Astrocyte of the cerebellum (primary cell): ENCODE measurements at regions not wholly inside any gene's neighbourhood (a gene's known extent, or its start where the extent isn't known, plus 50 kb on each side); places are given as distances from the start of the nearest gene placed in this dataset.
"Not testable (repeated sequence)": the region's sequence is repeated elsewhere in the genome, so short reads cannot be mapped to it uniquely, and the experiment has no call there.

Experiments
- DNase-seq: peaks from one replicate; pipeline ENCODE4 v3.0.0-alpha.2; 2011; ENCODE audit warnings: low read depth
- H3K4me3 ChIP-seq: 2 replicates; pipeline ENCODE4 v1.5.1; 2011; ENCODE audit warnings: mild to moderate bottlenecking, low read depth, low read length, moderate library complexity
- in situ Hi-C: cut with HindIII; loops from 2 replicates; pipeline ENCODE4 v1.10.0; 2017; ENCODE audit warnings: low sequenced_read_pairs
- TF ChIP-seq, protein P1 (sequence below): IDR thresholded peaks from 2 replicates; pipeline ENCODE4 v1.5.1; 2012; ENCODE audit warnings: low read length, low read depth, moderate library complexity, mild to moderate bottlenecking; ENCODE audit errors: missing control alignments

DNA sequence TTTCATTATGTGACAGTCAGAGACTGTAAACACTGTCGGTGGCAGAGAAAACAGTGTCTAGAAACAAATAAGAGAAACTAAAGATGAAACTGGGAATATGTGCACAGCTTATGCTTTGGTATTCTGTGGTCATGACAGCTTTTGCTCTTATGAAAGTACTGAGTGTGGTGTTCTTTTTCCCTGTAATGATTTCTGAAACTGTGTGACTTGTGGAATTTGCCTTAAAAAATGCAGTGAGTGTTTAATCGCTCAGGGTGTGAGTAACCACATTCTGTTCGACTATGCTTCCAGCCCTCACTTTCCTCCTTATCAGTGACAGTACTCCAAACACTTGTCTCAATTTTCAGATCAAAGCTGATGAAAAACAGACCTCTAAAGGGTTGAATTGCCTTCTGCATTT, 66.9 kb upstream of the DIAPH3 start:
- in situ Hi-C loops, result no loop called here
- no peak overlapping the region for H3K4me3 ChIP-seq

GRCh38 chr13:60242043-60242595, 78.4 kb upstream of the DIAPH3 start:
- in situ Hi-C loops, result no loop called here
- H3K4me3 ChIP-seq, result no peak overlapping the region
- no peak for DNase-seq
- TF ChIP-seq, protein P1, sequence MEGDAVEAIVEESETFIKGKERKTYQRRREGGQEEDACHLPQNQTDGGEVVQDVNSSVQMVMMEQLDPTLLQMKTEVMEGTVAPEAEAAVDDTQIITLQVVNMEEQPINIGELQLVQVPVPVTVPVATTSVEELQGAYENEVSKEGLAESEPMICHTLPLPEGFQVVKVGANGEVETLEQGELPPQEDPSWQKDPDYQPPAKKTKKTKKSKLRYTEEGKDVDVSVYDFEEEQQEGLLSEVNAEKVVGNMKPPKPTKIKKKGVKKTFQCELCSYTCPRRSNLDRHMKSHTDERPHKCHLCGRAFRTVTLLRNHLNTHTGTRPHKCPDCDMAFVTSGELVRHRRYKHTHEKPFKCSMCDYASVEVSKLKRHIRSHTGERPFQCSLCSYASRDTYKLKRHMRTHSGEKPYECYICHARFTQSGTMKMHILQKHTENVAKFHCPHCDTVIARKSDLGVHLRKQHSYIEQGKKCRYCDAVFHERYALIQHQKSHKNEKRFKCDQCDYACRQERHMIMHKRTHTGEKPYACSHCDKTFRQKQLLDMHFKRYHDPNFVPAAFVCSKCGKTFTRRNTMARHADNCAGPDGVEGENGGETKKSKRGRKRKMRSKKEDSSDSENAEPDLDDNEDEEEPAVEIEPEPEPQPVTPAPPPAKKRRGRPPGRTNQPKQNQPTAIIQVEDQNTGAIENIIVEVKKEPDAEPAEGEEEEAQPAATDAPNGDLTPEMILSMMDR, result no peak

More for the DNA sequence above, 66.9 kb upstream of the DIAPH3 start:
- no peak for DNase-seq
- TF ChIP-seq, protein P1, result no peak

DNA sequence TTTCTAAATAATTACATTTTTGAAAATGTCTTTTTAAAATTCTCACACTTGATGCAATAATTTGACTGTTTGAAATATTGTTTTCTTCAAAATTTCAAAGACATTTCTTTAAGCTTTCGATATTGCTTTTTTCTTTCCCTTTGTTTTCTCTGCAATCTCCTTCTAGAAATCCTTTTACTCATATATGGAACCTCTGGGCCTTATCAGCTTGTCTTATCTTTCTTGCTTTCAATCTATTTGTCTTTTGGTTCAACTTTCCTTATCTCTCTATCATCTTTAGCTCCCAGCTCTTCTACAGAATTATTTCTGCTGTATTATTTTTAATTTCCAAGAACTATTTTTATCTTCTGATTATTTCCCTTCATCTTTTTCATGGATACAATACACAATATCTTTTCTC, 80.7 kb upstream of the DIAPH3 start:
- DNase-seq, result no peak
- in situ Hi-C loops, result no loop called here
- H3K4me3 ChIP-seq, result no peak overlapping the region
- TF ChIP-seq, protein P1, result no peak

DNA sequence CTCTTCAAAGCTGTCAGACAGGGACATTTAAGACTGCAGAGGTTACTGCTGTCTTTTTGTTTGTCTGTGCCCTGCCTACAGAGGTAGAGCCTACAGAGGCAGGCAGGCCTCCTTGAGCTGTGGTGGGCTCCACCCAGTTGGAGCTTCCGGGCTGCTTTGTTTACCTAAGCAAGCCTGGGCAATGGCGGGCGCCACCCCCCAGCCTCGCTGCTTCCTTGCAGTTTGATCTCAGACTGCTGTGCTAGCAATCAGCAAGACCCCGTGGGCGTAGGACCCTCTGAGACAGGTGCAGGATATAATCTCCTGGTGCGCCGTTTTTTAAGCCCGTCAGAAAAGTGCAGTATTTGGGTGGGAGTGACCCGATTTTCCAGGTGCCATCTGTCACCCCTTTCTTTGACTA, 87.7 kb upstream of the DIAPH3 start:
- in situ Hi-C loops, H3K4me3 ChIP-seq, DNase-seq: not testable (repeated sequence)

DNA sequence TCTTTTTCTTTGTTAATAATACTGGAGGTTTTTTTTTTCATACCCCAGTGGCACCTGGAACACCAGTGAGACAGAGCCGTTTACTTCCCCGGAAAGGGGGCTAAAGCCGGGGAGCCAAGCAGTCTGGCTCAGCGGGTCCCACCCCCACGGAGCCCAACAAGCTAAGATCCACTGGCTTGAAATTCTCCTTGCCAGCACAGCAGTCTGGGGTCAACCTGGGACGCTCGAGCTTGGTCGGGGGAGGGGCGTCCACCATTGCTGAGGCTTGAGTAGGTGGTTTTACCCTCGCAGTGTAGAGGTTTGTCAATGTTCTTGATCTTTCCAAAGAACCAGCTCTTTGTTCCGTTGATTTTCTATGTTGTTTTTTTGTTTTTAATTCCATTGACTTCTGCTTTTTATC, 94.6 kb upstream of the DIAPH3 start:
- TF ChIP-seq, protein P1, result no peak
- in situ Hi-C loops, result no loop called here
- no peak overlapping the region for H3K4me3 ChIP-seq

DNA sequence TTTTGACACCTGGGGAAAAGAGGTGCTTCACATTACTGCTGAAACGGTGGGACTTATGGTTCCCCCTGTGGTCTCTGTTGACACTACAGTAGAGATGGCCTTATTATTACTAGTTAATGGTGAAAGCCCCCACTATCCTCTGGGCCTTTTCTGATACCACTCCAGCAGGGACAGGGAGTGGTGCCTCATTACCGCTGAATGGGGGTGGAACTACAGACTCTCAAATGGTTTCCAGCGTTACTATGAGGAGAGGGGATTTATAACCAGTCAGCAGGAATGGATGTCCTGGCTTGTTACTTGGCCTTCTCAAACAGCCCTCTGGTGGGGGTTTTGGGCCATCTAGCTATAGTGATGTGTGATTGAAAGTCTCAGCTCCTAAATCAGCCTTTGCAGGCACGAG, 96.7 kb upstream of the DIAPH3 start:
- no peak for DNase-seq
- in situ Hi-C loops, result no loop called here
- TF ChIP-seq, protein P1, result no peak
- no peak overlapping the region for H3K4me3 ChIP-seq

More for the DNA sequence above, 94.6 kb upstream of the DIAPH3 start:
- no peak for DNase-seq

DNA sequence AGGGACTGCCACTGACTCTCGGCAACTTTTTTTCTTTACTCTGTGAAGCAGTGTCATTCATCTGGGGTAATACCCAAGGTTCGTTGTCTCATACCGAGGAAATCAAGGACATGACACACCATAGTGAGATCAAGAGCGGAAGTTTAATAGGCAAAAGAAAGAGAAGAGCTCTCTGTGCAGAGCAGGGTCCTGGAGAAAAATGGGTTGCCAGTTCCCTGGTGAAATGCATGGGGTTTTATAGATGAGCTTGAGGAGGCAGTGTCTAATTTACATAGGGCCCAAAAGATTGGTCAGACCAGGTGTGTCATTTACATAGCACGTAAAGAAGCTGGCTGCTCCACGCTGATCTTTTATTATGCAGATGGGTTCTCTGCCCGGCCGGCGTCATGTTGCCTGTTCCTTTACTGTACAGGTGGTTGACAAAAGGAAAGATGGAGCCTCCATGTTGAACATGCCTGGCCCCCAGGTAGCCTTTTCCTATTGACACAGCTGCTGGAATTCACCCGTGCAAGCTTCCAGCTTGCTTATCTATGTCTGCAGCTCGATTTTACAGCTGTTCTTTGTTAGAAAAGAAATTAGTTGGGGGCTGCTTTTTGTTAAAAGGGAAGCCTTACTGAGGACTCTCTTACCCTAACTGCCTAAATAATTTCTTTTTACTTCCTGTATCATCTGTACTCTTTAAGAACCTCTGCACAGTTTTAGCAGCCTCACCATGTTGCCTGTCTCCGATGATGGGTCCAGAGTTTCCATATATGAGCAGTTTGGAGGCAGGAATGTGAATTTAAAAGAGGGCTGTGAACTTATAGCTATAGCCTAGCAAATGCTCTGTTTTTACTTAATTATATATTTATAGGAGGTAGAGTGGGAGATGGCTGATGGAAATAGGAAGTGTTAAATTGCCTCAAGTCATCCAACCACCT, 98.0 kb upstream of the DIAPH3 start:
- H3K4me3 ChIP-seq, result no peak overlapping the region
- TF ChIP-seq, protein P1, result no peak
- no peak for DNase-seq
- in situ Hi-C loops, result no loop called here
